Endothelial cell of umbilical vein (primary cell): ENCODE measurements at regions not wholly inside any gene's neighbourhood (a gene's known extent, or its start where the extent isn't known, plus 50 kb on each side); places are given as distances from the start of the nearest gene placed in this dataset.

Source experiments
- BruUV-seq: library from RNA; stranded (reverse); fragments of 400-500 nt; replicated peaks from 2 replicates; lab custom pipeline; 2021; lab: Mats Ljungman, UMichigan
- CTCF ChIA-PET: fragments of 300-600, 350-600 bp; sonication (Branson Sonifier 250); formaldehyde crosslinking; loops from one replicate; lab custom pipeline; 2021; ENCODE audit warnings: antibody characterized with exemption, inconsistent platforms; lab: Charles Lee
- POLR2A ChIA-PET: fragments of 300-600, 350-600 bp; sonication (Branson Sonifier 250); formaldehyde crosslinking; loops from one replicate; lab custom pipeline; 2021; ENCODE audit warnings: antibody characterized with exemption, inconsistent platforms; lab: Charles Lee
- DNase-seq: peaks from one replicate; pipeline ENCODE4 v3.0.0-alpha.2; 2011; ENCODE audit warnings: low read depth, low spot score
- FAIRE-seq: peaks from 2 replicates; lab custom pipeline; 2011; peaks lifted over from hg19 to GRCh38; lab: Jason Lieb, UNC
- H2AFZ ChIP-seq: 2 replicates; pipeline ENCODE4 v1.6.0; 2012; ENCODE audit warnings: low read depth, low read length, control low read depth, inconsistent platforms
- H3K27ac ChIP-seq: 2 replicates; pipeline ENCODE4 v1.5.1; 2011; ENCODE audit warnings: low read depth, mild to moderate bottlenecking, control low read depth, low read length, moderate library complexity; ENCODE audit not compliant: insufficient read depth
- H3K27me3 ChIP-seq, 2 experiments: 2 replicates each; pipeline versions ENCODE4 v1.6.0 to v1.6.1; 2011; ENCODE audit warnings: low read length in 2 of 2, mixed read lengths in 1 of 2; ENCODE audit not compliant: control insufficient read depth in 2 of 2, insufficient read depth in 2 of 2
- H3K36me3 ChIP-seq, 2 experiments: 2 replicates in 1 of 2; 3 replicates in 1 of 2; pipeline ENCODE4 v1.5.1; 2011; ENCODE audit warnings: low read length in 2 of 2, mild to moderate bottlenecking in 1 of 2, moderate library complexity in 1 of 2; ENCODE audit not compliant: control insufficient read depth in 2 of 2, insufficient read depth in 2 of 2; ENCODE audit errors: extremely low read depth in 1 of 2
- H3K4me1 ChIP-seq: 3 replicates; pipeline ENCODE4 v1.5.1; 2011; ENCODE audit warnings: mild to moderate bottlenecking, low read length; ENCODE audit not compliant: control insufficient read depth, insufficient read depth; ENCODE audit errors: extremely low read depth
- H3K4me2 ChIP-seq: 2 replicates; pipeline ENCODE4 v1.6.1; 2011; ENCODE audit warnings: low read length, control low read depth, mixed read lengths; ENCODE audit not compliant: insufficient read depth
- H3K4me3 ChIP-seq, 3 experiments: fragments of 200-600 bp in 1 of 3; sonication (generic), shearing (Covaris generic) in 1 of 3; replicated peaks in 1 of 3; 2 replicates each; pipeline ENCODE4 v1.5.1; 2011 to 2016; ENCODE audit warnings: control low read depth in 3 of 3, low read length in 3 of 3, mild to moderate bottlenecking in 2 of 3, inconsistent platforms in 1 of 3, low read depth in 1 of 3, moderate library complexity in 1 of 3; ENCODE audit not compliant: insufficient read depth in 1 of 3
- H3K79me2 ChIP-seq: 2 replicates; pipeline ENCODE4 v1.6.0; 2012; ENCODE audit warnings: low read length, inconsistent platforms; ENCODE audit not compliant: control insufficient read depth, insufficient read depth
- H3K9ac ChIP-seq: replicated peaks from 2 replicates; pipeline ENCODE3; 2011; ENCODE audit warnings: low read length, control low read depth; ENCODE audit not compliant: insufficient read depth; ENCODE audit errors: extremely low read depth
- H3K9me1 ChIP-seq: replicated peaks from 3 replicates; pipeline ENCODE4 v1.6.0; 2011; ENCODE audit warnings: mild to moderate bottlenecking, low read length; ENCODE audit not compliant: control insufficient read depth, insufficient read depth; ENCODE audit errors: extremely low read depth
- H3K9me3 ChIP-seq: replicated peaks from 2 replicates; pipeline ENCODE4 v1.5.1; 2012; ENCODE audit warnings: low read length, inconsistent platforms; ENCODE audit not compliant: control insufficient read depth, insufficient read depth
- H4K20me1 ChIP-seq: replicated peaks from 2 replicates; pipeline ENCODE3; 2011; ENCODE audit warnings: mild to moderate bottlenecking, low read length; ENCODE audit not compliant: control insufficient read depth, insufficient read depth; ENCODE audit errors: extremely low read depth
- CTCF ChIP-seq, 2 donors: IDR thresholded peaks; 1 replicate in 1 of 2; 2 replicates in 1 of 2; pipeline ENCODE4 v1.5.1; 2011; ENCODE audit warnings: low read length in 2 of 2, mild to moderate bottlenecking in 2 of 2, moderate library complexity in 2 of 2, control low read depth in 1 of 2, inconsistent platforms in 1 of 2, low read depth in 1 of 2; ENCODE audit not compliant: insufficient read depth in 1 of 2; ENCODE audit errors: extremely low read depth in 1 of 2
- MYC ChIP-seq: IDR thresholded peaks from one replicate; pipeline ENCODE4 v1.6.1; 2011; ENCODE audit warnings: mild to moderate bottlenecking, low read depth, low read length
- dilution Hi-C: fragments of 300-500 bp; cut with MboI; formaldehyde crosslinking; loops from one replicate; pipeline ENCODE4 v1.15.0; 2019; ENCODE audit warnings: low sequenced_read_pairs; ENCODE audit not compliant: extremely low pct_ligation_motif_present
- intact Hi-C: fragments of 100-400 bp; cut with micrococcal nuclease; formaldehyde crosslinking; loops from one replicate; pipeline ENCODE4 v1.10.0; 2022

DNA sequence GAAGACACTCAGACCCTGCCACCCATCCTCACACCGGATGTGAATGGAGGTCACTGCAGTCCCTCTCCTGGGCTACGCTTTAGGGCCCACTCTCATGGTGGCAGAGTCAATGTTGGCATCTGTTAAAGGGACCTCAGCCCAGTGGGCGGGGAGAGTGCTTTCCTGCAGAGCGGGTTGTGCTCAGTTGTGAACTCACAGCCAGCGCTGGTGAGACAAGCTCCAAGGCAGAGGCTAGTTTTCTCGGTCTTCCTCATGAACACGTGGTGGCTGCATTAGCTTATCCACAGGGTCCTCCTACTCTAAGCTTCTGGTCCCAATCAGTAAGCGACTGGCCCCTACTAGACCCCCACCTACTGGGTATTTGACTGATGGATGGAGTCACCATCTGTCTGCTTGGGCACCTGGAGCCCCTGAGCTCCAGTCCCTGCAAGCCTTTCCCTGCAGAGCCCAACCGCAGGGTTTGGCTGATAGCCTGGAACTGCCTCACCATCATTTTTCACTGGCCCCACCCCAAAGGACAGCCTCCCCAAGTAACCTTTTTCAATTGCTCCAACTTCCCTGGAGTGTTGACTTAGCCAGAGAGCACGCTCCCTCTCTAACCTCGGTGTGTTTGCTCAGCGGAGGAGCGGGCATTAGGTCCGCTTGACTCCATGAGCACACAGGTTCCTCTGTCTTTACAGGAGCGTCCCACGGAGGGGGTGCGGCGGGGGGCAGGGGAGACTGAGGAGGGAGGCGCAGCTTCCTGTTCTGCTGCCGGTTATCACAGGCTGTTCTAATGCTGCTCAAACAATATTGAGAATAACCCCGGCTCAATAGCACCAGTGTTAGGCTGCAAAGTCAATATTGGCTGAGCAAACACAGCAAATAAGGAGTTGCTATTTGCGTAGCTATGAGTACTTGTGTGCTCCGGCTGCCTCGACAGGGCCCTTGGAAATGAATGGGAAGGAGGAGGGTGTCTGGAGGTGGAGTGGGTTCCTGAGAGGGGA lies 141.7 kb downstream of the RPLP1 start:
- H3K4me1 ChIP-seq: no peaks in the 10 kb centered on the region
- H3K27me3 ChIP-seq: peaks cover 2 to 9% of the 10 kb centered on the region in 2 experiments
- DNase-seq (no peak), FAIRE-seq (no peak)
- no peaks in the 10 kb centered on the region for H4K20me1 ChIP-seq
- no peaks in the 10 kb centered on the region for H3K9me3 ChIP-seq
- ChIA-PET CTCF (interaction anchor here (1.1 kb wide), 1 partner anchor 19 kb away, joined by 3 read pairs; no protein-coding TSS in a partner anchor), POLR2A (no interaction called here)
- no peaks in the 10 kb centered on the region for H3K9me1 ChIP-seq
- H3K4me2 ChIP-seq: no peak overlapping the region
- no peak overlapping the region for H3K27ac ChIP-seq
- no TSS peak for BruUV-seq
- H3K79me2 ChIP-seq: no peaks in the 10 kb centered on the region
- no peak for TF ChIP-seq CTCF (IDR thresholded peaks at IDR 0.05; ENCODE audit: extremely low read depth in 1 of 2, insufficient read depth in 1 of 2, low read depth in 1 of 2, low read length in 2 of 2)
- TF ChIP-seq MYC: no peak
- no peak overlapping the region for H3K9ac ChIP-seq
- dilution Hi-C loops: no loop called here
- H3K4me3 ChIP-seq: no peak overlapping the region
- H3K36me3 ChIP-seq: no peaks in the 10 kb centered on the region
- intact Hi-C loops: no loop called here
- H2AFZ ChIP-seq: no peak overlapping the region
